ENCODE measurements at regions not wholly inside any gene's neighbourhood (a gene's known extent, or its start where the extent isn't known, plus 50 kb on each side); places are given as distances from the start of the nearest gene placed in this dataset.

DNA sequence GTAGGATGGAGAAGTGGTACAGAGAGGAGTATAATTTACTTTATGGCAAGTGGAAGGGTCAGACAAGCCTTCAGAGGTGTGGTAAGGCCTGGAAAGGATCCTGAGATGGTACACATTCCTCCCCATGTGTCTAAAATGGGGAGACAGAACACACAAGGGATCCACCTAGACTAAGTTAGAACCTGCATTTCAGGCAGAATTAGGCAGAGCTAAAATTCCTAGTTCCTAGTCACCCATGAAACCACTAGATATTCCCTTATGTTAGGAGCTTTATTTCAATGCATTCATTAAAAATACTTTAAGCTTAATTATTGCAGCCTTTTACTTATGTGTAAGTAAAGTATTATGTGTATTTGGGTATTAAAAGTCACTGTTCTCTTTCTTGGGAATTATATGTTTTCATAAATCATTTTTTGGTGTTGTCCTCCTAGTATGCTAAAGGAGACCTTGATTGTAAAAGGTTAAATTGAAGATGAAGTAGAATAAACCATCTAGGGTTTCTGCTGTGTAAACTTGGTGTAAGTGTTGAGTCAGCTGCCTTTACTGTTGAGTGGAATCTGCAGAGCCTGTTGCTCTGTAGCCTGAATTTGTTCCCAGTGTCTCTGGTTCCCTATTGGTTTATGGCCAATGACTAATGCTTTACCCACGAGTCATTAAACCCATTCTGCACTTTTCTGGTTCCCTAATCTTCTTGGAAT, 423.2 kb downstream of the ATP23 start:
- DNase-seq (ENCODE audit: low read depth): peak; percentile 96

GRCh38 chr12:58365087-58365390, 423.7 kb downstream of the ATP23 start:
- DNase-seq (ENCODE audit: low read depth): no peak

- no peak for DNase-seq (ENCODE audit: low read depth)
Observed at GRCh38 chr12:58367041-58367440, 425.7 kb downstream of the ATP23 start.

DNA sequence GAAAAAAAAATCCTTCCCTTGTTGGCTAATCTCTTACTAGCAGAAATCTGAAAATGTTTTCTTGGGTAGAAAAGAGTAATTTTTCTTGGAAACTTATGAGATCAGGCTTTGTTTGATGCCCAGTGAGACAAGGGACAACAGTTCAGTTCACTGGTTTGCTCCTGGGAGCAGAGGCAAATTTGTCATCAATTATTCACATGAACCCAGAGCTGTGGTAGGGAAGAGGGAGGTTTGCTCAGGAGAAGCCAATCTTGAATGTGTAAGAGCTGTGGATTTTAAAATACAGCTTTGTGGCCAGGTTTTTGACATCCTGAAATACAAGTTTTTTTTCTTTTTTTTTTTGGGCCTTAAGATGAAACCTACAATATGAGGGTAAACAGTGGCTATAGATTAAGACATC, 426.6 kb downstream of the ATP23 start:
- DNase-seq (ENCODE audit: low read depth): no peak

- no peak for DNase-seq (ENCODE audit: low read depth)
Observed at GRCh38 chr12:58369576-58369975, 428.2 kb downstream of the ATP23 start.

- no peak for DNase-seq (ENCODE audit: low read depth)
Observed at GRCh38 chr12:58372298-58372697, 430.9 kb downstream of the ATP23 start.

- DNase-seq (ENCODE audit: low read depth): peak; percentile 48
Observed at GRCh38 chr12:58378028-58378427, 436.7 kb downstream of the ATP23 start.

GRCh38 chr12:58381546-58381945, 440.2 kb downstream of the ATP23 start:
- no peak for DNase-seq (ENCODE audit: low read depth)

DNA sequence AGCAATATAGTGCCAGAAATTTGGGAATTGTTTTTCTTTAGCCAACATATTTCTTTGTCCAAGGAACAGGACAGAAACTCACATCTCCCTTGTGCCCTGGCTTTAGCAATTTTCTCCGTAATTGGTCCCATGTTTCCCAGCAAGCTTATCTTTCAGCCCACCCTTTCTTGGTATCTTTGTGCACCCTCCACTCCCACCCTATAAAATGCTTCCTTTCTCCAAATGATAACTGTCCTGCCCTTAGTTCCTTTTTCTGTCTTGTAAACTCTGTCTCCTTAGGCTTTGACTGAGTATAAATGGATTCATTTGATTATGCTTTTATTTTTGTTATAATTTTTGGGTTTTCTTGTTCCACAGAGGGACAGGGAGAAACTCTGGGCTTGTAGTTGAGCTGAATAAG, 442.8 kb downstream of the ATP23 start:
- DNase-seq (ENCODE audit: low read depth): no peak

- DNase-seq (ENCODE audit: low read depth): no peak
Observed at GRCh38 chr12:58386136-58386535, 444.8 kb downstream of the ATP23 start.

GRCh38 chr12:58387199-58387598, 445.8 kb downstream of the ATP23 start:
- peak; percentile 52 for DNase-seq (ENCODE audit: low read depth)

GRCh38 chr12:58388261-58388660, 446.9 kb downstream of the ATP23 start:
- DNase-seq (ENCODE audit: low read depth): no peak

- DNase-seq (ENCODE audit: low read depth): no peak
Observed at GRCh38 chr12:58393152-58393551, 451.8 kb downstream of the ATP23 start.

DNA sequence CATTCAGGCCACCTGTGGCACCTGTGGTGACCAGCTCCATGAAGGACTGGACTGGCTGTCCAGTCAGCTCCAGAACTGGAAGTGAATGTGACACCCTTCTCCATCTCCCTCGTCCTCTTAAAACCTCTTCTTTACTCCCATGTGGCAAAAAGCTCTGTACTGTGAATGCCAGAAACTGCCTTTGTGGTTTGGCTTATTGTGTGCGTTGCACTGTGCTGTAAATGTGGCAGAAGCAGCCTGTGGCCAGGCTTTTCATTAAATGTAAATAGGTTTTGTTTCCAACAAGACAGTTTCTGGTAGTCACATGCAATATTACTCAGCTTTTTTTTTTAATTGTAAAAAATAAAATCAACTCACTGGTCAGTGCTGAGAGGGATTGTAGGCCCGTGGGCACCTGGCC, 453.7 kb downstream of the ATP23 start:
- no peak for DNase-seq (ENCODE audit: low read depth)

GRCh38 chr12:58395470-58395869, 454.1 kb downstream of the ATP23 start:
- no peak for DNase-seq (ENCODE audit: low read depth)

DNA sequence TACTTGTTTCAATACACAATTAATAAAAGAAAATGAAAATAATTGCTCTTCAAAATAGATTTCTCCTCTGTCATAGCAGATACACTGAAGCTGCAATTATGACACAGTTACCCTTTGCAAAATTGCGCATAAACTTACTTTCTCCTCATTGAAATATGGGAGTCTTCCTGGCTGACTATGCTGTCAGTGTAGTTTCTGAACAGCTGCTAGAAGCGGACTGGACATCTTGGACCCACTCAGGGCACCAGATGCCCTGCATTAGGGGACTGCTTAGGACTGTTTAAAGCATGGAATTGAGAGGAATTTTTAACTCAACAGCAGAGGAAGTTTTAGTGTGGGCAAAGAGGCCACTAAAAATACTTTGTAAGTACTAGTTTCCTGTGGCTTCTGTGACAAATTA, 454.9 kb downstream of the ATP23 start:
- no peak for DNase-seq (ENCODE audit: low read depth)

- DNase-seq (ENCODE audit: low read depth): no peak
Observed at GRCh38 chr12:58405363-58405762, 464.0 kb downstream of the ATP23 start.

DNA sequence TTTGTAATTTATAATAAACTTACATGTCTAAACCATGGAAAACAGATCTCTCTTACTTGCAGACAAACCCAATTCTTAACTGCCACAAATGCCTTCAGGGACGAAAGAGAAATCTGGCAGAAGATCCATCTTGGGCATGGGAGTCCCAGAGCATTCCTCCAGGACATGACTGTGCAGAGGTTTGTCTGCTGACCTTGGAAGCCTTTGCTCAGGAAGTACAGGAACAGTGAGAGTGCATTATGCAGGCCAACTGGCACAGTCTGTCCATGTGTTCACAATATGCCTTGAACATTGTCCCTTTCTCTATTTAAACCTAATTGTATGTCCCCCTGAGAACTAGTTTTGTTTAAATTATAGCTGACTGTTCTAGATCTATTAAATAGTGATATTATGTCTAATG, 467.1 kb downstream of the ATP23 start:
- no peak for DNase-seq (ENCODE audit: low read depth)

DNA sequence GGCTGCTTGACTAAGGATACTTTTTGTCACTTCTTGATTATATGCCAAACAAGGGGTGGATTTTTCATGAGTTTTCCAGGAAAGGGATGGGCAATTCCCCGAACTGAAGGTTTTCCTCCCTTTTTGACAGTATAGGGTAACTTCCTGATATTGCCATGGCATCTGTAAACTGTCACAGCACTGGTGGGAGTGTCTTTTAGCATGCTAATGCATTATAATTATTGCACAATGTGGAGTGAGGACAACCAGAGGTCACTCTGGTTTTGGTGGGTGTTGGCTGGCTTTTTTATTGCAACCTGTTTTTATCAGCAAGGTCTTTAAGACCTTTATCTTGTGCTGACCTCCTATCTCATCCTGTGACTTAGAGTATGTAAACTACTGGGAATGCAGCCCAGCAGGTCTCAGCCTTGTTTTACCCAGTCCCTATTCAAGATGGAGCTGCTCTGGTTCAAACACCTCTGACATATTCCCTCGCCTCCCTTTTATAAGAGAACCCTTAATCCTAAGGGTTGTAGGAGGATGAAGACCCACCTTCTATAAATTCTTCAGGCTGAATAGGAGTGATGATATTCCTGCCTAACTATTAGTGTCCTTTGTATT, 471.2 kb downstream of the ATP23 start:
- DNase-seq (ENCODE audit: low read depth): no peak

- no peak for DNase-seq (ENCODE audit: low read depth)
Observed at GRCh38 chr12:58413794-58414193, 472.4 kb downstream of the ATP23 start.

- no peak for DNase-seq (ENCODE audit: low read depth)
Observed at GRCh38 chr12:58414398-58414871, 473.1 kb downstream of the ATP23 start.

DNA sequence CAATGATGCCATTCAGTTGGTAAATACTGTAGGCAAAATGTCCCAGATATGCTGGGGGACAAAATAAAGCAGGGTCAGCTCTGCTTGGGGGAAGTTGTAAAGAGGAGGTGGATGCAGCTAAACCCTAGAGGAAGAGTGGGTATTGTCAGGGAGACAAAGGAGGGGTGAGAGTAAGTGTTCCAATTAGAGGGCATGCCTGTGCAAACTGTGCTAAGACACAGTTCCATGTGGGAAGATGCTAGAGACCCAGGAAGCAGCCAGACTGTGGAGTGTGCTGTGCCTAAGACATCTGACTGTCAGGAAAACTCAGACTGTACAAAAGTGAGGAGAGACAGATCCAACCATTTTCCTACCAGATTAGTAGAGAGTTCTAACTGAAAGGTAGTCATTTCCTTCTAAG, 474.3 kb downstream of the ATP23 start:
- DNase-seq (ENCODE audit: low read depth): no peak

- DNase-seq (ENCODE audit: low read depth): peak; percentile 68
Observed at GRCh38 chr12:58416236-58416635, 474.9 kb downstream of the ATP23 start.

DNA sequence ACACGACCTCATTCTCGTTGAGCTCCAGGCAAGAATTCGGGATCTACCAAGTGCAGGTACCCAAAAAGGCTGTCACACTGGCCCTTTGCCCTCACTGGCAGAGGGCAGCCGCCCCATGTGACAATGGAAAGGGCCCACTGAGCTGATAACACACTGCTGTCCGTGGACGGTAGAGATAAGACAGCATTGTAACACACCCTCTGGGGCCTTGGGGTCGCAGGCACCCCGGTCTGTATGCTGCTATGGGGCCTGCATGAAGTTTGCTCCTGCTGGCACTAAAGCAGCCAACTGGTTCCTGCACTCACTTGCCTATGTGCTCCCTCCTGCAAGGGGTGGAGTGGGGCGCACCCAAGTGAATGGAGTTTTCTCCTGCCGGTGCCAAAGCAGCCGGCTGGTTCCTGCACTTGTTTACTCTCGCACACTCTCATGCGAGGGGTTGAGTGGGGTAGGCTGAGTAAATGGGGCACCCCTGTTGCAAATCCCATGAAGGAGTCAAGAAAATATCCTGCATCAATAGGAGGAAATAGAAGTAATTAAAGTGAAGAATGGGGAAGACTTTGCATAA, 477.9 kb downstream of the ATP23 start:
- DNase-seq (ENCODE audit: low read depth): no peak
